Gastroesophageal sphincter (tissue), 3 donors: ENCODE measurements at regions not wholly inside any gene's neighbourhood (a gene's known extent, or its start where the extent isn't known, plus 50 kb on each side); places are given as distances from the start of the nearest gene placed in this dataset.

Experiments used
- CTCF ChIP-seq, 4 experiments: fragments of 200-600 bp in 2 of 4; fragments of 450-650 bp in 2 of 4; sonication (generic) in 1 of 4; IDR thresholded peaks; one replicate each; pipeline ENCODE4 v1.5.1; 2017 to 2019; ENCODE audit warnings: antibody characterized with exemption in 4 of 4, mild to moderate bottlenecking in 2 of 4, moderate library complexity in 2 of 4
- POLR2AphosphoS5 ChIP-seq: sonication (generic); formaldehyde crosslinking; IDR thresholded peaks from one replicate; pipeline ENCODE4 v1.6.1; 2017; ENCODE audit warnings: antibody characterized with exemption

DNA sequence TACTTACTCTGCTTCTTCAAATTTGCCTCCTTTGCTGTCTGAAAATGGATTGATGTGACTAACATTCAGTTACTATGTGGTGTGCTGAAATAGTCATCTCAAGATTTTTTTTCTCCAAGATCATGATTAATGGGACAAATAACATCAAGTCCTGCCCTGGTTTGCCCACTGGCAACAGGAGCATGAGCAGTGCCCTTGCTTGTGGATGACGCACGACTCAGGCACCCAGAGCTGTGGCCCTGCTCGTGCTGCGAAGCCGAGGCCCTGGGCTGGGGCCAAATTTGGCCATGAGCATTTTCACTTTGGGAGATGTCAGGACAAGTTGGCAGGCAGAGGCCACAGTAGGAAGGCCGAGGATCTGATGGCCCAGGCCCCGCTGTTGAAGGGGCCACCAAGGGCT, 239.8 kb upstream of the IGFBP3 start:
- TF ChIP-seq CTCF (IDR thresholded peaks at IDR 0.05): no peak
- TF ChIP-seq POLR2AphosphoS5: no peak
